ENCODE measurements at regions not wholly inside any gene's neighbourhood (a gene's known extent, or its start where the extent isn't known, plus 50 kb on each side); places are given as distances from the start of the nearest gene placed in this dataset.

- DNase-seq (ENCODE audit: low read depth in 2 of 2), result no peak
These were observed 108.8 kb downstream of the B3GNT2 start for GRCh38 chr2:62304429-62305417.

- DNase-seq (ENCODE audit: low read depth in 2 of 2), result no peak
These were observed 107.9 kb downstream of the B3GNT2 start for GRCh38 chr2:62303788-62304187.

- no peak for DNase-seq (ENCODE audit: low read depth in 2 of 2)
These were observed 106.9 kb downstream of the B3GNT2 start for GRCh38 chr2:62302631-62303435.

DNA sequence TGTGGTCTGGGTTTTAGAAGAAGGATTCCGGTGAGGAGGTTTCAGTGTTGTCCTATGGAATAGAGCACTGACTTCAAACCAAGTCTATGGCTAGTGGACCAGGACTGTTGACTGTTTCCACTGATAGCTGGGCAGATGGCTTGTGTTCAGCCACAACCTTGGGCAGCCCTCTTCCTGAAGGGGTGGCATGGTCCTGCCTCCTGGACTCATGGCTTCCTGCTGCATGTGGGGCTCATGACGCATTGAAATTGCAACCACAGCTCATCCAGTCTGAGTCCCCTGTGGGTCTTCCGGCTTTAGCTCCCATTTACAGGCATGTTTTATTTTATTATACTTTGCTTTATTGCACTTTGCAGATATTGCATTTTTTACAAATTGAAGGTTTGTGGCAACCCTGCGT, 105.0 kb downstream of the B3GNT2 start:
- no peak for DNase-seq (ENCODE audit: low read depth in 2 of 2)

DNA sequence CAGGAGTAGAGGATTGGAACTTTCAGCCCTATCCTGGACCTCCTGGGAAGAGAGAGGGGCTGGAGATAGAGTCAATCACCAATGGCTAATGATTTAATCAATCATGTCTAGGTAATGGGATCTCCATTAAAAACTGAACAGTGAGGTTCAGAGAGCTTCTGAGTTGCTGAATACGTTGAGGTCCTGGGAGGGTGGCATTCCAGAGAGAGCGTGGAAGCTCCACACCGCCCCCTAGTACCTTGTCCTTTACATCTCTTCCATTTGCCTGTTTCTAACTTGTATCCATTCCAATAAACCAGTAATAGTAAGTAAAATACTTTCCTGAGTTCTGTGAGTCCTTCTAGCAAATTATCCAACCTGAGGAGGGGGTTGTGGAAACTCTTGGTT, 101.7 kb downstream of the B3GNT2 start:
- DNase-seq (ENCODE audit: low read depth in 2 of 2), result no peak

DNA sequence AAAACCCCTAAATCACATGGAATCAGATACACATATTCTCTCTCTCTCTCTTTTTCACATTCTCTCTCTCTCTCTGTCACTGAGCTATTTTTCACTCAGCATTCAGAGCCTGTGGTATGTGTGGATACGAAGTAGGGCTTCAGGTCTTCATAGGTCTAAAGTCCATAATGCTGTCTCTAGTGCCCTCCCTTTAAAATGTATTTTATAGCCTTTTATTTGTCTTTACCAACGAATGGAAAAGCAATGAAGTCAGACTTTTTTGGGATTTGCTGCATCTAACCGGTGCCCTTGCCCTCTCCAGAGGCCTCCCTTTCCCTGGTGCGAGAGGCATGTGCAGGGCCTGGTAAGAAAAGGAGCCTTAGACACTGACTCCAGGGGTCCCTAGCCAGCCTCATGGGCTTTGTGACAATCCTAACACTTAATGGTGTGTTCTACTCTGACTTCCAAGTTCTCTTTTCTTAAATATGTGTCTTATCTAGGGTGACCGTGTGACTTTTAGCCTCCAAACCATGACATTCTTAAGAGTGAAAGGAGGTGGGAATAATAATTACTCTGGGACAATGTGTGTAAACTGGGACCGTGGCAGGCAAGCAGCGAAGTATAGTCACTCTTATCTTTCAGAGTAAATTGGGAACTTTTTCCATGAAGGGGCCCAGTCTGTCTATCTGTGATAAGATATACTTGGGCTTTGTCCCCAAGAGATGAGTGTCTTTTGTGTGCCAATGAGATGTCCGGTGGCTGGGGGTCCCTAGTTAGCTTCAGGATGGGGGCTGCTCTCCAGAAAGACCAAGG, 101.1 kb downstream of the B3GNT2 start:
- no peak for DNase-seq (ENCODE audit: low read depth in 2 of 2)

GRCh38 chr2:62296034-62296831, 100.3 kb downstream of the B3GNT2 start:
- no peak for DNase-seq (ENCODE audit: low read depth in 2 of 2)

DNA sequence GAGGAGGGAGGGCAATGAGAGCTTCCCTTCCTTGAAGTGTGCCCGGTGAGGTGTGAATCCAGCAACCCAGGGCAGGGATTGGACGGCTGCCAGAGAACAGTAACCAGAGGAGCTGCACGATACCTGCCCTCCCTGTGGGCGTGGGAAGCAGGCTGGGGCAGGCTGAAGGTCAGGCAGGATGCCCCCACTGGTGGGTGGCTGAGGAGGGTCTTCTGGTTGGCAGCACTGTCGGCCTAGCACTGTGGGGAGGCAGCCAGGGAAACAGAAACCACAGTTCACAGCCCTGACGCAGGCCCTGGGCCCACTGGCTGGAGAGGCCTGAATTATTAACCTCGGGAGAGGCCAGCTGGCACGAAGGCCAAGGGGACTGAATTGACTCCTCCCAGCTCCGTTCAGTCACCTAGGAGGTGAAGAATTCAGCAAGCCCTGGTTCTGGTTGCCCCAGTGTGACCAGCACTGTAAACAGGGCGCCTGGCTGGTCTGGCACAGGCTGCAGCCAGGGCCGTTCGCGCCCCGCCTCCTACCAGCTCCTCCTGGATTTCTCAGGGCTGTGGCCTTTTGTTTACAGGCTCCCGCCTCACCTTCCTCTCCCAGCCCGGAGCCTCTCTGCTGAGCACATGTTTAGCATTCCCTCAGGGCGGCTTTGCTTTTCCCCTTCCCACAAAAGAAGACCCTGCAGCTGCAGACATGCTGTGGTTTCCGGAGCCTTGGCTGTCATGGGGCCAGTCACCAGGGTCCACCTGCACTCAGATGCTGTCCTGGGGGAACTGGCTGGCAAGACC, 97.8 kb downstream of the B3GNT2 start:
- DNase-seq (ENCODE audit: low read depth in 2 of 2), result no peak

GRCh38 chr2:62293151-62293489, 97.2 kb downstream of the B3GNT2 start:
- no peak for DNase-seq (ENCODE audit: low read depth in 2 of 2)

GRCh38 chr2:62292190-62292589, 96.3 kb downstream of the B3GNT2 start:
- no peak for DNase-seq (ENCODE audit: low read depth in 2 of 2)

DNA sequence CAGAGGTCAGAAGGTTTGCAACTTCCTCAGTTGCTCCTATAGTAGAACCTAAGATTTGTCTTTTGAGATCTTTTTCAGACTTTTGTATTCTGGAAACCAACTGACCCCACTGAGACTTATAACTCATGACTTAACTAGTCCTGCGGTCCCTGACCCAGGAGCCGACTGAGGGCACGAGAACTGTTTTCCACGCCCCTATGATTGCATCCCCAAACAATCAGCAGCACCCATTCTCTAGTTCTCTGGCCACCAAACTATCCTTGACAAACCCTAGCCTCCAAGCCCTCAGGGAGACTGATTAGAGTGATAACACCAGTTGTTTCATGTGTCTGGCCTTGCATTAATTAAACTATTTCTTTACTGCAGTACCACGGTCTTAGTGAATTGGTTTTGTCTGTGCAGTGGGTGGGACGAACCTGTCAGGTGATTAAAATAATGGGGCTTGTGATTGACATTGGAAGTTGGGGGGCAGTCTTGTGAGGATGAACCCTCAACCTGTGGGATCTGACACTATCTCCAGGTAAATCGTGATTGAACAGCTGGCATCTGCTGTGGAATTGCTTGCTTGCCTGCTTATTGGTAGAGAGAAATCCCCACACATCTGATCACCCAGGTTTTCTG, 95.7 kb downstream of the B3GNT2 start:
- no peak for DNase-seq (ENCODE audit: low read depth in 2 of 2)

GRCh38 chr2:62291052-62291451, 95.1 kb downstream of the B3GNT2 start:
- no peak for DNase-seq (ENCODE audit: low read depth in 2 of 2)

GRCh38 chr2:62287899-62288880, 92.3 kb downstream of the B3GNT2 start:
- no peak for DNase-seq (ENCODE audit: low read depth in 2 of 2)

- DNase-seq (ENCODE audit: low read depth in 2 of 2), result no peak
These were observed 91.4 kb downstream of the B3GNT2 start for GRCh38 chr2:62287282-62287681.

- no peak for DNase-seq (ENCODE audit: low read depth in 2 of 2)
These were observed 90.3 kb downstream of the B3GNT2 start for GRCh38 chr2:62286089-62286785.

GRCh38 chr2:62284980-62285379, 89.1 kb downstream of the B3GNT2 start:
- no peak for DNase-seq (ENCODE audit: low read depth in 2 of 2)

- no peak for DNase-seq (ENCODE audit: low read depth in 2 of 2)
These were observed 88.6 kb downstream of the B3GNT2 start for GRCh38 chr2:62284471-62284870.

DNA sequence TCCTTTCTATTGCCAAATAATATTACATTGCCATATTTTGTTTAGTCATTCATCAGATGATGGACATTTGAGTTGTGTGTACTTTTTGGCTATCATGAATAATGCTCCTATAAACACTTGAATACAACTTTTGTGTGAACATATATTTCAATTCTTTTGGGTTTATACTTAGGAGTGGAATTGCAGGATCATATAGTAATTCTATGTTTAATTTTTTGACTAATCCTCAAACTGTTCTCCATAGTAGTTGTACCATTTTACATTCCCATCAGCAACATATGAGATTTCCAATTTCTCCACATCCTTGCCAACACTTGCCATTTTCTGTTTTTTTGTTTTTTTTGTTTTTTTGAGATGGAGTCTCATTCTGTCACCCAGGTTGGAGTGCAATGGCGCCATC, 87.2 kb downstream of the B3GNT2 start:
- no peak for DNase-seq (ENCODE audit: low read depth in 2 of 2)

All from activated CD4-positive, alpha-beta T cell treated with anti-CD3 and anti-CD28 coated beads for 24 hours (primary cell).